ENCODE measurements at regions not wholly inside any gene's neighbourhood (a gene's known extent, or its start where the extent isn't known, plus 50 kb on each side); places are given as distances from the start of the nearest gene placed in this dataset.

GRCh38 chr20:47418069-47418757 lies 61.7 kb upstream of the ZMYND8 start:
- dilution Hi-C loops (cut with MboI; ENCODE audit: extremely low pct_ligation_motif_present, low sequenced_read_pairs) (no loop called here), intact Hi-C loops (cut with micrococcal nuclease) (no loop called here)
- no peak overlapping the region for H2AFZ ChIP-seq (ENCODE audit: low read depth, low read length)
- no peaks in the 10 kb centered on the region for H3K36me3 ChIP-seq (ENCODE audit: control insufficient read depth in 2 of 2, extremely low read depth in 1 of 2, insufficient read depth in 2 of 2, low read length in 2 of 2)
- H3K9me3 ChIP-seq (replicated peaks; ENCODE audit: control insufficient read depth, insufficient read depth, low read length): no peaks in the 10 kb centered on the region
- TF ChIP-seq POLR2AphosphoS5 (IDR thresholded peaks at IDR 0.05; ENCODE audit: insufficient read depth, low read depth, low read length): no peak
- TF ChIP-seq FOS (IDR thresholded peaks at IDR 0.05; ENCODE audit: borderline replicate concordance, insufficient read depth, low read length): no peak
- TF ChIP-seq CTCF (IDR thresholded peaks at IDR 0.05; ENCODE audit: extremely low read depth in 1 of 2, insufficient read depth in 1 of 2, low read depth in 1 of 2, low read length in 2 of 2): no peak
- TF ChIP-seq POLR2A (IDR thresholded peaks at IDR 0.05; ENCODE audit: low read depth, low read length): no peak
- TF ChIP-seq JUN (IDR thresholded peaks at IDR 0.05; ENCODE audit: borderline replicate concordance, insufficient read depth, insufficient read length, low read depth): no peak
- no peak for TF ChIP-seq GATA2 (IDR thresholded peaks at IDR 0.05; ENCODE audit: insufficient read depth, insufficient read length, low read depth, low read length)
- no peak for TF ChIP-seq MYC (IDR thresholded peaks at IDR 0.05; ENCODE audit: low read depth, low read length)
- no peak for TF ChIP-seq MAX (IDR thresholded peaks at IDR 0.05; ENCODE audit: insufficient read depth, insufficient read length)
- TF ChIP-seq EZH2 (IDR thresholded peaks at IDR 0.05; ENCODE audit: borderline replicate concordance, low read depth, low read length, severe bottlenecking): no peak
- no peak overlapping the region for H3K9ac ChIP-seq (replicated peaks; ENCODE audit: extremely low read depth, insufficient read depth, low read length)
- H3K27me3 ChIP-seq (ENCODE audit: control insufficient read depth in 2 of 2, insufficient read depth in 2 of 2, low read length in 2 of 2): no peaks in the 10 kb centered on the region
- H3K9me1 ChIP-seq (replicated peaks; ENCODE audit: control insufficient read depth, extremely low read depth, insufficient read depth, low read length): no peaks in the 10 kb centered on the region
- DNase-seq (ENCODE audit: low read depth, low spot score) (no peak), FAIRE-seq (no peak)
- no peaks in the 10 kb centered on the region for H3K4me1 ChIP-seq (ENCODE audit: control insufficient read depth, extremely low read depth, insufficient read depth, low read length)
- no peaks in the 10 kb centered on the region for H4K20me1 ChIP-seq (replicated peaks; ENCODE audit: control insufficient read depth, extremely low read depth, insufficient read depth, low read length)
- no peak overlapping the region for H3K4me3 ChIP-seq (replicated peaks in 1 of 3; ENCODE audit: insufficient read depth in 1 of 3, low read depth in 1 of 3, low read length in 3 of 3)
- ChIA-PET POLR2A (no interaction called here), CTCF (interaction anchor here (0.6 kb wide), 1 partner anchor 226 kb away, joined by 3 read pairs; no protein-coding TSS in a partner anchor)
- no peak overlapping the region for H3K4me2 ChIP-seq (ENCODE audit: insufficient read depth, low read length)
- H3K27ac ChIP-seq (ENCODE audit: insufficient read depth, low read depth, low read length): no peak overlapping the region
- no peaks in the 10 kb centered on the region for H3K79me2 ChIP-seq (ENCODE audit: control insufficient read depth, insufficient read depth, low read length)
- BruUV-seq (replicated peaks): no TSS peak

All from endothelial cell of umbilical vein (primary cell).